ENCODE measurements at regions not wholly inside any gene's neighbourhood (a gene's known extent, or its start where the extent isn't known, plus 50 kb on each side); places are given as distances from the start of the nearest gene placed in this dataset.

DNA sequence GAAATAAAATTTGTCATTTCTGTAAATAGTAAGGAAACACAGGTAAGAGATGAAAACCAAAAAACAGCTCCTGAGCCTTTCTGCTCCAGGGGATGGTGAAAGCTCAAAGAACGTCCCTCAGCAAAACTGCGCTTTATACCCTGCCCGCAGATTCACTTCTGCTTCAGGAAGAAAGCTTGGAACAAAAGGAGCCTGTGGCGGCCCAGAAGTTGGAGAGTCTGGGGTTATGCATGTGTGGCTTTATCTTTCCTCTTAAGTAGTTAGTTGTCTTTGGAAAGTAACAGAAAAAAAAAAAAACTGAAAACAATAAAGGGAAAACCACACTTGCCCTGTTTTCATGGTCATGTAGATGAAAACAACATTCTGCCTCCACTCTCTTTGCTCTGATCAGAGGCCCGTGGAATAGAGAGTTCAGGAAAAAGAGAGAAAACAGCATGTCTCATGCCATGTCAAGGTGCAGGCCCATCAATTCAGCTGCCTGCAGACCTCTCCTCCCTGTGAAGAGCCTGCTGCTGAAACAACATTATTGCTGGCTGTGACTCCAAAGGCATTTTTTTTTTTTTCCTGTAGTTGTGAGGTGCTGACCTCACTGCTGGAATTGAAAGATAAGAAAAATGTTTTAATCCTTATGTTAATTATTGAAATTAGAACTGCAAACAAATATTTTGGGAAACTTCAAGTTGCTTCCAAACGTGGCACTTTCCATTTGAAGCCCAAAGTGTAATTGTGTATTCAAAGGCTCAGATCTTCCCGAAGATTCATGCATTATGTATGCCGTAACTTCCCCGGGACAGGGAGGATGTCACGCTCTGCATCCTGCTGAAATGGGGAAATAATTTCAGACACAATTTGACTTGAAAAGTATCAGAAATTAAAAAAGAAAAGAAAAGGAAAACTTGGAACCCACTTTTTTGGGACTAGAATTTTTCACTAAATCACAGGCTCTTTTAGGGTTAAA lies 108.4 kb upstream of the ZNF385D start:
- Histone ChIP-seq H3K4me1 (ENCODE audit: insufficient read depth, low read length) (peaks cover 9% of the 10 kb centered on the region; the same call in 1 of the 2 replicates), H3K27ac (ENCODE audit: low read depth, low read length) (no peak overlapping the region), H3K9ac (ENCODE audit: low read depth, low read length) (no peak overlapping the region), H3K27me3 (ENCODE audit: insufficient read depth, low read length) (no peaks in the 10 kb centered on the region), H3K4me3 (ENCODE audit: low read length) (no peak overlapping the region), H3K9me3 (ENCODE audit: insufficient read depth, low read depth, low read length) (no peaks in the 10 kb centered on the region), H3K36me3 (ENCODE audit: insufficient read depth, low read length) (no peaks in the 10 kb centered on the region)
- 74% methylated on average over 10 of the region's 10 CpGs for WGBS

DNA sequence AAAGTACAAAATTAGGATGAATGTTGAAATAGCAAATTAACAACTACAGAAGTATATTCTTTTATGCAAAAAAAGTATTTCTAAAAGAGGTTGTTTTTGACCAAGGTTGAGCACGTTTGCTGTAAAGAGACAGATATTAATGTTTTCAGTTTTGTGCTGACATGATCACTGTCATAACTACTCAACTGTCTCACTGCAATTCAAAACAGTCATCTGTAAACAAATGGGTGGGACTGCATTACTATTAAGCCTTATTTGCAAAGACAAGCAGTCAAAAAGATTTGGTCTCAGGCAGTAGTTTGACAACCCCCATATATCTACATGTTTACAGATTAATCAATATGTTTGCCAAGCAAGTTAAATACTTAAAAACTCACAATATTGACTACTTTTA lies 109.1 kb upstream of the ZNF385D start:
- no CpG with 5 or more reads among the region's 1 CpG for WGBS
- Histone ChIP-seq H3K4me1 (ENCODE audit: insufficient read depth, low read length) (peaks cover 9% of the 10 kb centered on the region; the same call in 1 of the 2 replicates), H3K9ac (ENCODE audit: low read depth, low read length) (no peak overlapping the region)

DNA sequence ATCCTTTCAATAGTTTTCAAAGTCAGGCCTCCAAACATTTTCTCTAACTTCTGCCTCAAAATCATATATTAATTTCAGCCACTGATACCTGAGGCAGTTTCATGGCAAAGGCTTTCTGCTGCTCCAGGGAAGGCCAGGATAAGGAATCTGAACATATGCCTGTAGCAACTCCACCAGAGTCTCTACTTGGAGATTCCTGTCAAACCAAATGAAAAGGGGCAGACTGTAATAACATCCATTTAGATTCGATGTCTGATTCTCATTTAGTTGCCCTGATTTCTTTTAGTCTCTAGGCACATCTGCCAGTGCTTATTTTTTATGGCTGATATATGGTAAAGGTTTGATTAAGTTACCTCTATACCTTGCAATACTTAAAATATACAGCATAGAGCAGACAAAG lies 109.6 kb upstream of the ZNF385D start:
- Histone ChIP-seq H3K9me3 (ENCODE audit: insufficient read depth, low read depth, low read length) (no peaks in the 10 kb centered on the region), H3K9ac (ENCODE audit: low read depth, low read length) (no peak overlapping the region), H3K27ac (ENCODE audit: low read depth, low read length) (no peak overlapping the region), H3K4me1 (ENCODE audit: insufficient read depth, low read length) (peaks cover 9% of the 10 kb centered on the region; the same call in 1 of the 2 replicates), H3K4me3 (ENCODE audit: low read length) (no peak overlapping the region), H3K27me3 (ENCODE audit: insufficient read depth, low read length) (no peaks in the 10 kb centered on the region), H3K36me3 (ENCODE audit: insufficient read depth, low read length) (no peaks in the 10 kb centered on the region)
- WGBS: 100% methylated on average over 1 of the region's 1 CpG

More for the DNA sequence above, 109.1 kb upstream of the ZNF385D start:
- Histone ChIP-seq H3K27me3 (ENCODE audit: insufficient read depth, low read length) (no peaks in the 10 kb centered on the region), H3K36me3 (ENCODE audit: insufficient read depth, low read length) (no peaks in the 10 kb centered on the region), H3K27ac (ENCODE audit: low read depth, low read length) (no peak overlapping the region), H3K9me3 (ENCODE audit: insufficient read depth, low read depth, low read length) (no peaks in the 10 kb centered on the region), H3K4me3 (ENCODE audit: low read length) (no peak overlapping the region)

- Histone ChIP-seq H3K4me3 (ENCODE audit: low read length) (no peak overlapping the region), H3K27me3 (ENCODE audit: insufficient read depth, low read length) (no peaks in the 10 kb centered on the region), H3K9ac (ENCODE audit: low read depth, low read length) (no peak overlapping the region), H3K4me1 (ENCODE audit: insufficient read depth, low read length) (no peaks in the 10 kb centered on the region), H3K9me3 (ENCODE audit: insufficient read depth, low read depth, low read length) (no peaks in the 10 kb centered on the region), H3K27ac (ENCODE audit: low read depth, low read length) (no peak overlapping the region), H3K36me3 (ENCODE audit: insufficient read depth, low read length) (no peaks in the 10 kb centered on the region)
- 98% methylated on average over 2 of the region's 2 CpGs for WGBS
Measured at GRCh38 chr3:21876782-21877181, 125.8 kb upstream of the ZNF385D start.

DNA sequence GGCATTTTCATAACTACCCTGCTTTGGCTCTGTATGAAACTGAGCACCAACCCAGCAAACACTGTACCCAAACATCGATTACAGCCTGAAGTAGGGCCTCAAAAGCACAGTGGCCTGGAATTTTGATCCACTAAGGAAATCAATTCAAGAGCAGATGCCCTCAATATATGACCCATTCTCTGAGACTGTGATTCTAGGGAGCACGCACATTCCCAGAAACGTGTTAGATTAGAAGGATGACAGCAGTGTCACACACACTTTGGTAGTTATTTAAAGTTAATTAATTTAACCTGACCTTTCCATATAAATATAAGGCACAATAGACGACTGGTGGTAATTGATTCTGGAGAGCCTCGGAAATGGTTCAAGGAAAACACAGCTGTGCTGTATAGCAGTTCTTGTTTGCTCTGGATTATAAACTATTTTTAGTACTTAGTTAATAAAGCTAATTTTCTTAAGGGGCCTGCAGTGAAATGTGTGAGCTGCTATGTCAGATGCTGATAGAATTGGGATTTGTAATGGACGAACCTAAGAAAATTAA lies 126.3 kb upstream of the ZNF385D start:
- Histone ChIP-seq H3K27me3 (ENCODE audit: insufficient read depth, low read length) (no peaks in the 10 kb centered on the region), H3K4me3 (ENCODE audit: low read length) (no peak overlapping the region), H3K27ac (ENCODE audit: low read depth, low read length) (no peak overlapping the region), H3K4me1 (ENCODE audit: insufficient read depth, low read length) (no peaks in the 10 kb centered on the region), H3K9ac (ENCODE audit: low read depth, low read length) (no peak overlapping the region), H3K9me3 (ENCODE audit: insufficient read depth, low read depth, low read length) (no peaks in the 10 kb centered on the region), H3K36me3 (ENCODE audit: insufficient read depth, low read length) (no peaks in the 10 kb centered on the region)
- over 99% methylated on average over 5 of the region's 6 CpGs for WGBS

DNA sequence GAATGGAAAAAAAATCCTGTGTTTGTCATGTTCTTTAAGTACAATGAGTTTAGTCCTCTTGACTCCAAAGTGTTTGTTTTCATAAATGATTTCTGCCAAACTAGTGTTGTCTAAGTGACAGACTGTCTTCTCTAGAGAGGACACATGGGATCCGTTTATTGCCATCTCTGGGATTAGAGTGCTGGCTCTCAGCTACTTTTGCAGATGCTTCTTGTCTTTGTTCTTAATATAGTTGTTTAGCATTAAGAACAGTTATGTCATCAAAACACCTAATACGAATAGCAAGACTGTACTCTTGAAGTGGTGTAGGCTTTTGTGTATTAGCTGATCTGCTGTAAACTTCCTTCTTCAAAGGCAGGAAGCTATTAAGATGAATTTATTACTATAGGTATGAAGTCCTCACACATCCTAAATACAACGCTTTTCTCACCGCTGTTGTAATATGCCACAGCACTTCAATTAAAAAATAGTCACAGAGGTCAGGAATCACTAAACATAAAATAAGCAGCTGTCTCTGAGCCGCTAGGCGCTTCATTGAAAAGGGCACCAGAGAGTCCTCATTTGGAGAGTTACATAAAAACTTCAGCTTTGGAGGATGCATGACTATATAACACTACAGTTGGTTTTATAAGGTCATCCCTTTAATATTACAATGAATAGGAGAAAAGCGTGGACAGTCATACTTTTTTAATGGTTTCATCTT lies 128.3 kb upstream of the ZNF385D start:
- Histone ChIP-seq H3K27me3 (ENCODE audit: insufficient read depth, low read length) (no peaks in the 10 kb centered on the region), H3K4me3 (ENCODE audit: low read length) (no peak overlapping the region), H3K4me1 (ENCODE audit: insufficient read depth, low read length) (no peaks in the 10 kb centered on the region), H3K36me3 (ENCODE audit: insufficient read depth, low read length) (no peaks in the 10 kb centered on the region), H3K9ac (ENCODE audit: low read depth, low read length) (no peak overlapping the region), H3K27ac (ENCODE audit: low read depth, low read length) (no peak overlapping the region), H3K9me3 (ENCODE audit: insufficient read depth, low read depth, low read length) (no peaks in the 10 kb centered on the region)
- 95% methylated on average over 5 of the region's 7 CpGs for WGBS

- no peaks in the 10 kb centered on the region for H3K9me3 ChIP-seq (ENCODE audit: insufficient read depth, low read depth, low read length)
- H3K4me1 ChIP-seq (ENCODE audit: insufficient read depth, low read length): no peaks in the 10 kb centered on the region
- H3K27ac ChIP-seq (ENCODE audit: low read depth, low read length): no peak overlapping the region
- WGBS: 92% methylated on average over 2 of the region's 2 CpGs
- H3K4me3 ChIP-seq (ENCODE audit: low read length): no peak overlapping the region
- H3K27me3 ChIP-seq (ENCODE audit: insufficient read depth, low read length): no peaks in the 10 kb centered on the region
- H3K9ac ChIP-seq (ENCODE audit: low read depth, low read length): no peak overlapping the region
- H3K36me3 ChIP-seq (ENCODE audit: insufficient read depth, low read length): no peaks in the 10 kb centered on the region
Measured at GRCh38 chr3:21888656-21889055, 137.6 kb upstream of the ZNF385D start.

DNA sequence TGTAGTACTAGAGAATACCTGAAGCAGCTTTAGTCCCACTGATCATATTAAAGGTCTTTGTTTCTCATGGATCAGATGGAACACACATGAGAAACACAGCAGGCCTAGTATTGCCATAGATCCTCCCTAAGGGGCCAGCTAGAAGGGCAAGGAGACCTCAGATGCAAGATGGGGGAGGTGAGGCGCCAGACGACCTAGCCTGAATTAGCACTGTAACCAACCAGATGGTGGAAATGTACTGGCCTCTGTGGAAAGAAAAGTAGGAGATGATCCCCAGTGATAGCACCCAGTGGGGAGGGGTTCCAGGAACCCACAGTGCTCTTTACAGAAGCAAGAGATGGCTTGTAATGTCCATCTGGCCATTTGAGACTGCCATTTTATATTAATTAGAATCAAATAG lies 138.2 kb upstream of the ZNF385D start:
- no peaks in the 10 kb centered on the region for H3K27me3 ChIP-seq (ENCODE audit: insufficient read depth, low read length)
- WGBS: 90% methylated on average over 2 of the region's 2 CpGs
- no peaks in the 10 kb centered on the region for H3K9me3 ChIP-seq (ENCODE audit: insufficient read depth, low read depth, low read length)
- no peak overlapping the region for H3K27ac ChIP-seq (ENCODE audit: low read depth, low read length)
- H3K4me3 ChIP-seq (ENCODE audit: low read length): no peak overlapping the region
- H3K4me1 ChIP-seq (ENCODE audit: insufficient read depth, low read length): no peaks in the 10 kb centered on the region
- H3K9ac ChIP-seq (ENCODE audit: low read depth, low read length): no peak overlapping the region
- H3K36me3 ChIP-seq (ENCODE audit: insufficient read depth, low read length): no peaks in the 10 kb centered on the region

DNA sequence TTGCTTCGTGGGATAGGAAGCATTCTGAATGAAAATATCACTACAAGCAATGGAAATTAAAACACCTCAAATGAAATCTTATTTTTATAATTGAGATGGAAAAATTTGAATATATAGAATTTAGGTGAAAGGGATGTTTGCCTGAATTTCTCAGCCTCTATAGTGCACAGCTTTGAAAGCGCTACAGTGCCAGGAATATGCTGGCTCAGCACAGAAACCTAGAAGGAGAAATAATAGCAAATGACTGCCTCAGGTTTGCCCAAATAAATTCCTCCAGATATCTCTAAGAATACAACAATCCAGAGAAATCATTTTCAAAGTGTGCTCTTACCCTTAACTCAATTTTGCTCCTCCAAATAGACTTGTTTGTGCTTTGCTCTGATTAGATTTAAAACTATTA lies 141.1 kb upstream of the ZNF385D start:
- no peaks in the 10 kb centered on the region for H3K27me3 ChIP-seq (ENCODE audit: insufficient read depth, low read length)
- H3K27ac ChIP-seq (ENCODE audit: low read depth, low read length): no peak overlapping the region
- H3K9ac ChIP-seq (ENCODE audit: low read depth, low read length): no peak overlapping the region
- no peaks in the 10 kb centered on the region for H3K4me1 ChIP-seq (ENCODE audit: insufficient read depth, low read length)
- no peak overlapping the region for H3K4me3 ChIP-seq (ENCODE audit: low read length)
- no peaks in the 10 kb centered on the region for H3K36me3 ChIP-seq (ENCODE audit: insufficient read depth, low read length)
- 98% methylated on average over 2 of the region's 2 CpGs for WGBS
- no peaks in the 10 kb centered on the region for H3K9me3 ChIP-seq (ENCODE audit: insufficient read depth, low read depth, low read length)

- Histone ChIP-seq H3K36me3 (ENCODE audit: insufficient read depth, low read length) (no peaks in the 10 kb centered on the region), H3K27ac (ENCODE audit: low read depth, low read length) (no peak overlapping the region), H3K9ac (ENCODE audit: low read depth, low read length) (no peak overlapping the region), H3K27me3 (ENCODE audit: insufficient read depth, low read length) (no peaks in the 10 kb centered on the region), H3K4me1 (ENCODE audit: insufficient read depth, low read length) (no peaks in the 10 kb centered on the region), H3K4me3 (ENCODE audit: low read length) (no peak overlapping the region), H3K9me3 (ENCODE audit: insufficient read depth, low read depth, low read length) (no peaks in the 10 kb centered on the region)
- WGBS: no CpG with 5 or more reads among the region's 3 CpGs
Measured at GRCh38 chr3:21893242-21893641, 142.2 kb upstream of the ZNF385D start.
